GM19463 (cell line): ENCODE measurements at regions not wholly inside any gene's neighbourhood (a gene's known extent, or its start where the extent isn't known, plus 50 kb on each side); places are given as distances from the start of the nearest gene placed in this dataset.

Source experiments
- ATAC-seq: cut with Tn5 transposase; IDR thresholded peaks from one replicate; pipeline ENCODE4 v1.9.1; 2021; ENCODE audit warnings: mild to moderate bottlenecking, moderate library complexity; ENCODE audit not compliant: unreplicated experiment

- ATAC-seq = no peak
Measured at GRCh38 chr3:103705641-103706040, 1270.8 kb downstream of the ZPLD1 start.

- ATAC-seq = no peak
Measured at GRCh38 chr3:103706671-103707070, 1271.9 kb downstream of the ZPLD1 start.

GRCh38 chr3:103711670-103712069, 1276.9 kb downstream of the ZPLD1 start:
- ATAC-seq = no peak

GRCh38 chr3:103712320-103713008, 1277.6 kb downstream of the ZPLD1 start:
- ATAC-seq = no peak

GRCh38 chr3:103729547-103729946, 1294.7 kb downstream of the ZPLD1 start:
- ATAC-seq = no peak

- ATAC-seq = no peak
Measured at GRCh38 chr3:103730744-103731143, 1295.9 kb downstream of the ZPLD1 start.

GRCh38 chr3:103752986-103753385, 1318.2 kb downstream of the ZPLD1 start:
- ATAC-seq = no peak

- no peak for ATAC-seq
Measured at GRCh38 chr3:103767635-103768034, 1332.8 kb downstream of the ZPLD1 start.

- ATAC-seq = no peak
Measured at GRCh38 chr3:103785017-103785416, 1350.2 kb downstream of the ZPLD1 start.

GRCh38 chr3:103785537-103785936, 1350.7 kb downstream of the ZPLD1 start:
- ATAC-seq = no peak

GRCh38 chr3:103786296-103786695, 1351.5 kb downstream of the ZPLD1 start:
- ATAC-seq = no peak

GRCh38 chr3:103787164-103787871, 1352.5 kb downstream of the ZPLD1 start:
- no peak for ATAC-seq

GRCh38 chr3:103787879-103788278, 1353.1 kb downstream of the ZPLD1 start:
- no peak for ATAC-seq

GRCh38 chr3:103791786-103792515, 1357.1 kb downstream of the ZPLD1 start:
- no peak for ATAC-seq

- no peak for ATAC-seq
Measured at GRCh38 chr3:103794656-103795055, 1359.8 kb downstream of the ZPLD1 start.

- ATAC-seq = no peak
Measured at GRCh38 chr3:103796068-103796467, 1361.3 kb downstream of the ZPLD1 start.

GRCh38 chr3:103803787-103804186, 1369.0 kb downstream of the ZPLD1 start:
- no peak for ATAC-seq

GRCh38 chr3:103810167-103810566, 1375.4 kb downstream of the ZPLD1 start:
- ATAC-seq = no peak

- no peak for ATAC-seq
Measured at GRCh38 chr3:103813955-103814354, 1379.1 kb downstream of the ZPLD1 start.

- ATAC-seq = no peak
Measured at GRCh38 chr3:103818398-103818797, 1383.6 kb downstream of the ZPLD1 start.

- ATAC-seq = no peak
Measured at GRCh38 chr3:103818800-103819199, 1384.0 kb downstream of the ZPLD1 start.

- no peak for ATAC-seq
Measured at GRCh38 chr3:103825586-103825985, 1390.8 kb downstream of the ZPLD1 start.
